DOHH2 (cell line): ENCODE measurements at regions not wholly inside any gene's neighbourhood (a gene's known extent, or its start where the extent isn't known, plus 50 kb on each side); places are given as distances from the start of the nearest gene placed in this dataset.

ENCODE experiments used
- H3F3A ChIP-seq: fragments of 200-600 bp; sonication (generic), shearing (Covaris generic); 2 replicates; pipeline ENCODE4 v1.6.0; 2016; ENCODE audit warnings: antibody characterized with exemption, mild to moderate bottlenecking; ENCODE audit not compliant: control insufficient read depth, insufficient read depth
- H3K27ac ChIP-seq: fragments of 200-600 bp; sonication (generic); 2 replicates; pipeline ENCODE4 v1.5.1; 2014; ENCODE audit warnings: low read depth, mild to moderate bottlenecking, low read length, moderate library complexity
- H3K27me3 ChIP-seq: fragments of 200-600 bp; sonication (generic); 2 replicates; pipeline ENCODE4 v1.6.1; 2014; ENCODE audit warnings: mild to moderate bottlenecking, low read length, mixed read lengths; ENCODE audit not compliant: control insufficient read depth
- H3K36me3 ChIP-seq: fragments of 200-600 bp; sonication (generic); 2 replicates; pipeline ENCODE4 v1.6.1; 2014; ENCODE audit warnings: mild to moderate bottlenecking, low read length, moderate library complexity, mixed read lengths; ENCODE audit not compliant: control insufficient read depth
- H3K4me1 ChIP-seq: fragments of 200-600 bp; sonication (generic); 2 replicates; pipeline ENCODE4 v1.6.1; 2014; ENCODE audit warnings: mild to moderate bottlenecking, low read length, mixed read lengths; ENCODE audit not compliant: control insufficient read depth
- H3K4me2 ChIP-seq: fragments of 200-600 bp; sonication (generic); 2 replicates; pipeline ENCODE4 v1.6.0; 2014; ENCODE audit warnings: mild to moderate bottlenecking, low read length, moderate library complexity
- H3K4me3 ChIP-seq: fragments of 200-600 bp; sonication (generic); 2 replicates; pipeline ENCODE4 v1.5.1; 2014; ENCODE audit warnings: mild to moderate bottlenecking, low read length, mixed read lengths
- H3K79me2 ChIP-seq: fragments of 200-600 bp; sonication (generic); 2 replicates; pipeline ENCODE4 v1.6.1; 2014; ENCODE audit warnings: mild to moderate bottlenecking, low read length, mixed read lengths; ENCODE audit not compliant: control insufficient read depth
- H3K9me2 ChIP-seq: fragments of 200-600 bp; sonication (generic); replicated peaks from 2 replicates; pipeline ENCODE4 v1.6.1; 2014; ENCODE audit warnings: mild to moderate bottlenecking, low read length, mixed read lengths; ENCODE audit not compliant: control insufficient read depth
- H3K9me3 ChIP-seq: fragments of 200-600 bp; sonication (generic); 2 replicates; pipeline ENCODE4 v1.6.1; 2014; ENCODE audit warnings: antibody characterized with exemption, low read length, mixed read lengths; ENCODE audit not compliant: control insufficient read depth, insufficient read depth
- H4K20me1 ChIP-seq: fragments of 200-600 bp; sonication (generic); 2 replicates; pipeline ENCODE4 v1.6.0; 2014; ENCODE audit warnings: low read depth, mild to moderate bottlenecking, antibody characterized with exemption, low read length, moderate library complexity; ENCODE audit not compliant: control insufficient read depth, insufficient read depth
- EZH2phosphoT487 ChIP-seq: fragments of 200-600 bp; sonication (generic); IDR thresholded peaks from 2 replicates; pipeline ENCODE4 v1.6.1; 2017; ENCODE audit warnings: borderline replicate concordance, mild to moderate bottlenecking, antibody characterized with exemption, low read length, moderate library complexity, mixed read lengths
- TF ChIP-seq, protein P1 (sequence below): fragments of 200-600 bp; sonication (generic); IDR thresholded peaks from one replicate; pipeline ENCODE4 v1.5.1; 2014; ENCODE audit warnings: antibody characterized with exemption, mild to moderate bottlenecking, low read depth, low read length; ENCODE audit not compliant: poor library complexity, severe bottlenecking

GRCh38 chr11:95668131-95668530 is 121.5 kb downstream of the FAM76B start:
- H3K4me2 ChIP-seq: no peak overlapping the region
- H3K27ac ChIP-seq: no peak overlapping the region
- no peaks in the 10 kb centered on the region for H3K36me3 ChIP-seq
- H3F3A ChIP-seq: no peaks in the 10 kb centered on the region
- H3K9me3 ChIP-seq: no peaks in the 10 kb centered on the region
- H3K27me3 ChIP-seq: no peaks in the 10 kb centered on the region
- no peak overlapping the region for H3K4me3 ChIP-seq
- no peaks in the 10 kb centered on the region for H4K20me1 ChIP-seq
- no peaks in the 10 kb centered on the region for H3K79me2 ChIP-seq
- H3K4me1 ChIP-seq: no peaks in the 10 kb centered on the region
- TF ChIP-seq, protein P1, sequence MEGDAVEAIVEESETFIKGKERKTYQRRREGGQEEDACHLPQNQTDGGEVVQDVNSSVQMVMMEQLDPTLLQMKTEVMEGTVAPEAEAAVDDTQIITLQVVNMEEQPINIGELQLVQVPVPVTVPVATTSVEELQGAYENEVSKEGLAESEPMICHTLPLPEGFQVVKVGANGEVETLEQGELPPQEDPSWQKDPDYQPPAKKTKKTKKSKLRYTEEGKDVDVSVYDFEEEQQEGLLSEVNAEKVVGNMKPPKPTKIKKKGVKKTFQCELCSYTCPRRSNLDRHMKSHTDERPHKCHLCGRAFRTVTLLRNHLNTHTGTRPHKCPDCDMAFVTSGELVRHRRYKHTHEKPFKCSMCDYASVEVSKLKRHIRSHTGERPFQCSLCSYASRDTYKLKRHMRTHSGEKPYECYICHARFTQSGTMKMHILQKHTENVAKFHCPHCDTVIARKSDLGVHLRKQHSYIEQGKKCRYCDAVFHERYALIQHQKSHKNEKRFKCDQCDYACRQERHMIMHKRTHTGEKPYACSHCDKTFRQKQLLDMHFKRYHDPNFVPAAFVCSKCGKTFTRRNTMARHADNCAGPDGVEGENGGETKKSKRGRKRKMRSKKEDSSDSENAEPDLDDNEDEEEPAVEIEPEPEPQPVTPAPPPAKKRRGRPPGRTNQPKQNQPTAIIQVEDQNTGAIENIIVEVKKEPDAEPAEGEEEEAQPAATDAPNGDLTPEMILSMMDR: no peak
- TF ChIP-seq EZH2phosphoT487: no peak
- H3K9me2 ChIP-seq: no peaks in the 10 kb centered on the region; the same call in 1 of the 2 replicates

GRCh38 chr11:95661162-95661561 is 128.4 kb downstream of the FAM76B start:
- peak overlapping the region; percentile 6; the same call in 1 of the 2 replicates for H3K4me2 ChIP-seq
- TF ChIP-seq, protein P1: no peak
- no peak for TF ChIP-seq EZH2phosphoT487

DNA sequence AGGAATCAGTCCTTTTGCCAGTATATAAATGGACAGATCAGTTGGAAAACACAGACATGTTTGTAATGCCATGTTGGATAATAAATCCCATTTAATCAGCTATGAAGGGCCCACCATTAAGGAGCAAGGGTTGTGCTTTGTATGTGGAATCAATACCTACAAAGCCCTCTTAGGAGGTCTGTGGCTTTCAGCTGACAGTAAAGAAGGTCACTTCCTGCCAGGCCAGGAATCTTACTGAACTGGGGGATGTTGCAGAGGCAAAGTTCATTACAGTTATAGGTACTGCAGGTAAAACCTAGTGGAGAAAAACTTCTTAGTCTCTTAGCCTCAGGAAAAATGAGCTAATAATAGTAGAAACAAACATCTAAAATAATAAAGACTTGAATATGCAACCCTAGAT is 129.5 kb downstream of the FAM76B start:
- Histone ChIP-seq H3K4me1 (peaks cover 22% of the 10 kb centered on the region), H3K36me3 (no peaks in the 10 kb centered on the region), H3K4me3 (no peak overlapping the region), H3K79me2 (no peaks in the 10 kb centered on the region), H4K20me1 (no peaks in the 10 kb centered on the region), H3K27ac (no peak overlapping the region), H3K9me2 (no peaks in the 10 kb centered on the region), H3K27me3 (no peaks in the 10 kb centered on the region), H3F3A (no peaks in the 10 kb centered on the region), H3K9me3 (peaks cover 4% of the 10 kb centered on the region; the same call in 1 of the 2 replicates), H3K4me2 (no peak overlapping the region)
- no peak for TF ChIP-seq EZH2phosphoT487
- TF ChIP-seq, protein P1: no peak

More at GRCh38 chr11:95661162-95661561, 128.4 kb downstream of the FAM76B start:
- Histone ChIP-seq H3K27me3 (no peaks in the 10 kb centered on the region), H3K9me3 (peaks cover 4% of the 10 kb centered on the region; the same call in 1 of the 2 replicates), H3K36me3 (no peaks in the 10 kb centered on the region), H3K4me3 (no peak overlapping the region), H3K4me1 (peaks cover 22% of the 10 kb centered on the region), H3K79me2 (no peaks in the 10 kb centered on the region), H3K27ac (no peak overlapping the region), H3F3A (no peaks in the 10 kb centered on the region), H4K20me1 (no peaks in the 10 kb centered on the region), H3K9me2 (no peaks in the 10 kb centered on the region)

DNA sequence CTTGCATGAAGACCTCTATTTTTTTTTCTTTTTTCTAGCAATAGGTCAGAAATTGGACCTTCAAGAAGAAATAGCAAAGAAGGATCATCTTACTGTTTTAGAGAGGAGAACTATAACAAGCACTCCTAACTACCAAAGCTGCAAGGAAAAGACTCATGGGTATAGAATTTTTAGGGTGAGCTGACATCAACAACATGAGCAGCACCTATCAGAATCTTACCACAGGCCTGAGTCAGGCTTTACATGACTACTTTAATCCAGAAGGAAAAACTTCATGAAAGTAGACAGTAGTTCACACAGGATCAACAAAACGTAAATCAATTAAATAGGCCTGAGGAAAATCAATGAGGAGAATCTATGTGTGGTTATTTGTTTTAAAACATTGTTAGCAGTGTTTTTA is 130.5 kb downstream of the FAM76B start:
- no peaks in the 10 kb centered on the region for H3K36me3 ChIP-seq
- no peaks in the 10 kb centered on the region for H4K20me1 ChIP-seq
- H3K79me2 ChIP-seq: no peaks in the 10 kb centered on the region
- no peak overlapping the region for H3K4me3 ChIP-seq
- no peak for TF ChIP-seq EZH2phosphoT487
- TF ChIP-seq, protein P1: no peak
- no peak overlapping the region for H3K27ac ChIP-seq
- peaks cover 22% of the 10 kb centered on the region for H3K4me1 ChIP-seq
- H3K27me3 ChIP-seq: no peaks in the 10 kb centered on the region
- no peak overlapping the region for H3K4me2 ChIP-seq
- no peaks in the 10 kb centered on the region for H3K9me2 ChIP-seq
- peaks cover 4% of the 10 kb centered on the region; the same call in 1 of the 2 replicates for H3K9me3 ChIP-seq
- no peaks in the 10 kb centered on the region for H3F3A ChIP-seq
